ENCODE measurements at regions not wholly inside any gene's neighbourhood (a gene's known extent, or its start where the extent isn't known, plus 50 kb on each side); places are given as distances from the start of the nearest gene placed in this dataset.
"Not testable (repeated sequence)": the region's sequence is repeated elsewhere in the genome, so short reads cannot be mapped to it uniquely, and the experiment has no call there.

DNA sequence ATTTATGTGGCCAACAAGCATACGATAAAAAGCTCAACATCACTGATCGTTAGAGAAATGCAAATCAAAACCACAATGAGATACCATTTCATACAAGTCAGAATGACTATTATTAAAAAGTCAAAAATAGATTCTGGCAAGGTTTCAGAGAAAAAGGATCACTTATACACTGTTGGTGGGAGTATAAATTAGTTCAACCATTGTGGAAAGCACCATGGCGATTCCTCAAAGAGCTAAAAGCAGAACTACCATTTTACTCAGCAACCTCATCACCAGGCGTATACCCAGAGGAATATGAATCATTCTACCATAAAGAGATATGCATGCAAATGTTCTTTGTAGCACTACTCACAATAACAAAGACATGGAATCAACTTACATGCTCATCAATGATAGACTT, 478.7 kb upstream of the GALNTL6 start:
- no peak for DNase-seq

- no peak for DNase-seq
Measured at GRCh38 chr4:171308661-171309060, 504.5 kb upstream of the GALNTL6 start.

DNA sequence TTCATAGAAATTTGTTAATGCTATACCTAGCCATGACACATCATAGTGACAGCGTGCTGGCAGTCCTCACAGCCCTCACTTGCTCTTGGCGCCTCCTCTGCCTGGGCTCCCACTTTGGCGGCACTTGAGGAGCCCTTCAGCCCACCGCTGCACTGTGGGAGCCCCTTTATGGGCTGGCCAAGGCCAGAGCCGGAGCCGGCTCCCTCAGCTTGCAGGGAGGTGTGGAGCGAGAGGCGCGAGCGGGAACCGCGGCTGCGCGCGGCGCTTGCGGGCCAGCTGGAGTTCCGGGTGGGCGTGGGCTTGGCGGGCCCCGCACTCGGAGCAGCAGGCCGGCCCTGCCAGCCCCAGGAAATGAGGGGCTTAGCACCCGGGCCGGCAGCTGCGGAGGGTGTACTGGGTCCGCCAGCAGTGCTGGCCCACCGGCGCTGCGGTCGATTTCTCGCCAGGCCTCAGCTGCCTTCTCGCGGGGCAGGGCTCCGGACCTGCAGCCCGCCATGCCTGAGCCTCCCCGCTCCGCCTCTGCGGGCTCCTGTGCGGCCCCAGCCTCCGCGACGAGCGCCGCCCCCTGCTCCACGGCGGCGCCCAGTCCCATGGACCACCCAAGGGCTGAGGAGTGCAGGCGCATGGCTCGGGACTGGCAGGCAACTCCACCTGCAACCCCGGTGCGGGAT, 515.0 kb upstream of the GALNTL6 start:
- DNase-seq, result not testable (repeated sequence)

DNA sequence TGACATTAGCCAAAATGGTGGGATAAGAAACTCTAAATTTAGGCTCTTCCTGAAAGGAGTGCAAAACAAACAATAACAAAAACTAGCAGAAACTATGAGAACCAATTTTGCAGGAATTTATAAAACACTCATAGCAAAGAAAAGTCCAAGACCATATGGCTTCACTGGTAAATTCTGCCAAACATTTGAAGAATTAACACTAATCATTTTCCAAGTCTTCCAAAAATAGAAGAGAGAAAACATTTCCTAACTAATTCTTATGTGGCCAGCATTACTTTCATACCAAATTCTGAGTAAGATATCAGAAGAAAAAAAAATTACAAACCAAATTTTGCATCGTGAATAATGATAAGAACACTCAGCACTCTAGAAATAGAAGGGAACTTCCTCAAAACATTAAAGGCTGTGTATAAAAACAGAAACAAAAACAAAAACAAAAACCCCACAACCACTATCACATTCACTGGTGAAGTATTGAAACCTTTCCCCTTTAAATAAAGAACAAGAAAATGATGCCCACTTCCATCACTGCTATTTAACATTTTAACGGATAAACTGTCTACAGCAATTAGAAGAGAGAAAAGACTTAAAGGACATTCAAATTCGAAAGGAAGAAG, 524.3 kb upstream of the GALNTL6 start:
- no peak for DNase-seq

- no peak for DNase-seq
Measured at GRCh38 chr4:171281359-171281758, 531.8 kb upstream of the GALNTL6 start.

DNA sequence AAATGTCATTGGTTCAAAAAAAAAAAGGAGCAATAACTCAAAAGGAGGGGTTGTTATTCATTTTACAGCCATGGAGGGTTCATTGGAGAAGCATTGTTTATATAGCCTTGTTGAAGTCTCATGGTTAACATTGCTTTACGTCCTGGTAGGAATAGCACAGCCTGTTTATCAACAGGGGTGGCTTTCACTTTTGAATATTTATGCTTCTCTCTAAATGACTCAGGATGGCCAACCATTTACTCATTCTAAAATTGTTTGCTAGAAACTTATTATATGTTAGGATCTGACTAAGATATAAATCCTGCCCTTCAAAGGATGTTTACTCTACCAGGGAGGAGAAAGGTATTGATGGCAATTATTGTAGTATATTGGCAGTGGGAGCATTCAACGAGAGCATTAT, 534.1 kb upstream of the GALNTL6 start:
- DNase-seq, result no peak

DNA sequence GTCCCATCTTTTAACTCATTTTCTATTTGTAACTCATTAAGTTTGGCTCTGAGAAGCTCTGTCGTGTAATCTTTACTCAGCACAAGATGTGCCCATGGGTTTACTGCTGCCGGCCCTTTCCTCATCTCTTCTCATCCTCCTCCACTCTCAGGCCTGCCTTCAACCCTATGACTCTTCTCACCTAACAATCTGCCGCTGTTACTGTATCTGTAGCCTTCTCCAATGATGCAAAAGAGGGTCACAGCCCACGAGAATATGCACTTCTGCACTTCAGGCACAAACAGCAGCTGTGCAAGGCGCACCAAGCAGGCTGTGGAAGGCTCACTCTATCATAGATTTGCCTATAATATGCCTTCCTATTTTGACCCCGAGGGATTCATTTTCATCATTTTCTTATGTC, 546.5 kb upstream of the GALNTL6 start:
- no peak for DNase-seq

GRCh38 chr4:171265190-171265818, 547.9 kb upstream of the GALNTL6 start:
- DNase-seq, result no peak

DNA sequence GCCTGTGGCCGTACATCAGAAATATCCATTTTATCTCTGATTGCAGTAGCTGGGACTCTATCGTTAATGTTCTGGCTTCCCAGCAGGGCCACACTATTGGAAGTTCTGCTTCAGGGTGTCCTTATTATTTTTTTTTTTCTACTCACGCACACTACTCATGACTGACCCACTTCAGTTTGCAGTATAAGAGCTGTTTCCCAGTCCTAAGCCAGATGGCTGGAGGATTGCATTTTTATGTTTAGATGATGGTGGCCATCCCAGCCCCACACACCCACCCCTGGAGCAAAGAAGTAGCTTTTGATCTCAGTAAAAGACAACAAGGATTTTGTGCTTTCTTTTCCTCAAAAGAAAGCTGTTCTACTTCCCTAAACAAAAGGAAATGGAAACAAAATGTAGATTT, 557.0 kb upstream of the GALNTL6 start:
- DNase-seq, result no peak

DNA sequence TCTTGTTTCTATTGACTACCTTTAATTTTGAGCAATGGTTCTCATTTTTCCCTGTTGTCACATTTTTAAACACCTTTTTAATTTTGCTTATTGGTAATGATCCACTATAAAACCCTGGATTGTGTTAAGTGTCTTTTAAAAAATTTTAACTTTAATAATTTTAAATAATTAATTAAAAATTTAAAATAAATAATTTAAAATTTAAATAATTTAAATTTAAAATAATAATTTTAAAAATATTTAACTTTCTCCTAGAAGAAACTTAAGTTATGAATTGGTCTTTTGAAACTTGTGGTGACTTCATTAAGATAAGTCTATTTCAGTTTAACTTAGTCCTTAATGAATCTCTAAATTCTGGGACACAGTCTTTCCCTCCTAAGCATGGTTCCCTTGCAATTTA, 566.3 kb upstream of the GALNTL6 start:
- DNase-seq, result no peak

GRCh38 chr4:171242831-171243230, 570.4 kb upstream of the GALNTL6 start:
- DNase-seq, result no peak

DNA sequence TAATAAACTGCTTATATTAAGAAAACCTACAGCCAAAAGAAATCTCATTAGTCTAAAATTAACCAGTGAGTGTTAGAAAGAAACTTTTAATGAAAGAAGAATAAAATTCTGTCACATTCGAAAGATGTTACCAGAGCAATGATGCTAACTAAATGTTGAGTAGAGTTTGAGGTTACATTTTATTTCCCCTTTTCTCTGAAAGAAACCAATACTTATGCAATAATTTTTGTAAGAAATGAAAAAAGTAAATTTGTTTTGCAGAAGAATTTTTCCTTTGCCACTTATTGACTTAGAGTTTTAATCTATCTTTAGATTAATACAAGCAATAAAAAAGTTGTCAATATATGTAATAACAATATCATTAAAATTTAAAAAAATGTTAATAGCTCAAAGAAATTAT, 574.0 kb upstream of the GALNTL6 start:
- DNase-seq, result no peak

GRCh38 chr4:171235521-171235920, 577.7 kb upstream of the GALNTL6 start:
- no peak for DNase-seq

DNA sequence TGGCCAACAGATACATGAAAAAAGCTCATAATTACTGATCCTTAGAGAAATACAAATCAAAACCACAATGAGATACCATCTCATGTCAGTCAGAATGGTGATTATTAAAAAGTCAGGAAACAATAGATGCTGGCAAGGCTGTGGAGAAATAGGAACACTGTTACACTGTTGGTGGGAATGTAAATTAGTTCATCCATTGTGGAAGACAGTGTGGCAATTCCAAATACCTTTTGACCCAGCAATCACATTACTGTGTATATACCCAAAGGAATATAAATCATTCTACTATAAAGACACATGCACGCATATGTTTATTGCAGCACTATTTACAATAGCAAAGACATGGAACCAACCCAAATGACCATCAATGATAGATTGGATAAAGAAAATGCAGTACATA, 583.9 kb upstream of the GALNTL6 start:
- DNase-seq, result not testable (repeated sequence)

GRCh38 chr4:171221181-171221580, 592.0 kb upstream of the GALNTL6 start:
- DNase-seq, result no peak

- no peak for DNase-seq
Measured at GRCh38 chr4:171203425-171203824, 609.8 kb upstream of the GALNTL6 start.

DNA sequence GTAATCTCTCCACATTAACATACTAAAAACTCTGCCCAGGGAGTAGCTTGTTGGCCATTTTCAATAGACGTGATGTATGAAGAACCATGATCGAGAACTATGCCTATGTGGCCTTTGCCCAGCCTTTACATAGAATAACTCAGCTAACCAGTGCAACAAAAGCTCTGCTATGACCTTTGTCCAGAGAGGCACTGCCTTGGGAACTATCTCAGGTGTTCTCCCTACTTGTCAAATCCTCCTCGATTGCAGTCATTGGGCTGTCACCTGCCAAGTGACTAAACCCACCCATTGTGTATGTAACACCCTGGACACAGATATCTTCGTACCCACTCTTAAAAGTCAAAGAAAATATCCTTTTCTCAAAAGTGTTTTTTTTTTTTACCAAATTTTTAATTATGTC, 610.3 kb upstream of the GALNTL6 start:
- no peak for DNase-seq

GRCh38 chr4:171186700-171187099, 626.5 kb upstream of the GALNTL6 start:
- DNase-seq, result no peak

GRCh38 chr4:171181090-171181489, 632.1 kb upstream of the GALNTL6 start:
- no peak for DNase-seq

- no peak for DNase-seq
Measured at GRCh38 chr4:171170671-171171070, 642.5 kb upstream of the GALNTL6 start.

DNA sequence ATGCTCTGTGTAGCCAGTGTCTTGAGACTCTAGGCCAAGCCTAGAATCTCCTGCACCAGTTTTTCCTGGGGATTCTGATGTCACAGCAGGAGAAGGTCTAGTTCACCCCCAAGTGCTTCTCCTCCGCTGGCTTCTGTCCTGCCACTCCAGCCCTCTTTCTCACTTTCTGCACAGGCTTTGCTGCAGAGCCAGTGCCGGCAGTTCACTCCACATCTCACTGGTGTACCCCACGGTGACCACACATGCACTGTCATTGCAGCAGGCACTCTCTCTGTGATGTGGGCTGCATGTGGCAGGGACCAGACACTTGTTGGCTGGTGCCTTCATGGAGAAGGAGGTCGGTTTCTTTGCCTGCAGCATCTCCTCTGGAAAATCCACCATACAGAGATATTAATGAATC, 643.8 kb upstream of the GALNTL6 start:
- no peak for DNase-seq

DNA sequence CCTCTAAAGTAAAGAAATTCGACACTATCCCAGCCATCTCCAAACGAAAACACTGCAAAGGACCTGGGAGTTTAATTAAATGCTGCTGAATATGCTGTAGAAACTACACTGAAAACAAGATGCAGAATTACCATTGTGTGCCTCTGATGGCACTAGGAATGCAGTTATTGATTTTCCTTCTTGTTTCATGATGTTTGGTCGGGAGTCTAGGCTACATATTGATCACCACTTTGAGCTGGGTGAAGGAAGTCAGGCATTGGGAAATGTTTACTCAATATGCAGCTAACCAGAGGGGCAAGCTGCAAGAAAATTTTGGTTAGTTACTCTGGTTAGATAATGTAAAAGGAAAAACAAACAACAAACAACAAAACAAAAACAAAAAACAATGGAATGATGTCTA, 650.7 kb upstream of the GALNTL6 start:
- no peak for DNase-seq

- DNase-seq, result no peak
Measured at GRCh38 chr4:171157462-171158082, 655.6 kb upstream of the GALNTL6 start.

DNA sequence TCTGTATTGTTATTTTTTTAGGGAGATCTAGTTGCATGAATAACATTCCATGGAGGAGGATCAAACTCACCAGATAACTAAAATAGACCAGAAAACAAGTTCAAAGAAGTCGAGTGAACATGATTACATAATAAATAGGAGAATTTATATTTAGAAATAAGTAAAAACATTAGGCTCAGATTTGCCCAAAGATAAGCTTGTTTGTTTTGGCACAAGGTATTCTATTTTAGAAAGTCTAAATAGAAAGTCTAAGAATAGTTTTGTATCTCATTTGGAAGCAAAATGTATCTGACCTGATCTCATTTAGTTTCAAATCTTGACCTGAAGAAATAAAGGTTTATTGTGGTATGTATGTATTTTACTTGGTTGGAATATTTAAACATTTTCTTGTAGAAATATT, 670.6 kb upstream of the GALNTL6 start:
- no peak for DNase-seq
